ENCODE measurements at regions not wholly inside any gene's neighbourhood (a gene's known extent, or its start where the extent isn't known, plus 50 kb on each side); places are given as distances from the start of the nearest gene placed in this dataset.
"Not testable (repeated sequence)": the region's sequence is repeated elsewhere in the genome, so short reads cannot be mapped to it uniquely, and the experiment has no call there.

DNA sequence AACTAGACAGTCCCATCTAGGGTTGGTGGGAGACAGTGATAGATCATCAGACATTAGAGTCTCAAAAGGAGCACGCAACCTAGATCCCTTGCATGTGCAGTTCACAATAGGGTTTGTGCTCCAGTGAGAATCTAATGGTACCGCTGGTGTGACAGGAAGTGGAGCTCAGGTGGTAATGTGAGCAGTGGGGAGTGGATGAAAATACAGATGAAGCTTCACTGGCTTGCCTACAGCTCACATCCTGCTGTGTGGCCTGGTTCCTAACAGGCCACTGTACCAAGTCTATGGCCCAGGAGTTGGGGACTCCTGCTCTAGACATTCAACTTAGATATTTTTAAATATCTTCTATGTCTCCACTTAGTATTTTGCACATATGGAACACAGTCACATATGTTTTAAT is 231.1 kb upstream of the NRIP1 start:
- TF ChIP-seq, protein P1, sequence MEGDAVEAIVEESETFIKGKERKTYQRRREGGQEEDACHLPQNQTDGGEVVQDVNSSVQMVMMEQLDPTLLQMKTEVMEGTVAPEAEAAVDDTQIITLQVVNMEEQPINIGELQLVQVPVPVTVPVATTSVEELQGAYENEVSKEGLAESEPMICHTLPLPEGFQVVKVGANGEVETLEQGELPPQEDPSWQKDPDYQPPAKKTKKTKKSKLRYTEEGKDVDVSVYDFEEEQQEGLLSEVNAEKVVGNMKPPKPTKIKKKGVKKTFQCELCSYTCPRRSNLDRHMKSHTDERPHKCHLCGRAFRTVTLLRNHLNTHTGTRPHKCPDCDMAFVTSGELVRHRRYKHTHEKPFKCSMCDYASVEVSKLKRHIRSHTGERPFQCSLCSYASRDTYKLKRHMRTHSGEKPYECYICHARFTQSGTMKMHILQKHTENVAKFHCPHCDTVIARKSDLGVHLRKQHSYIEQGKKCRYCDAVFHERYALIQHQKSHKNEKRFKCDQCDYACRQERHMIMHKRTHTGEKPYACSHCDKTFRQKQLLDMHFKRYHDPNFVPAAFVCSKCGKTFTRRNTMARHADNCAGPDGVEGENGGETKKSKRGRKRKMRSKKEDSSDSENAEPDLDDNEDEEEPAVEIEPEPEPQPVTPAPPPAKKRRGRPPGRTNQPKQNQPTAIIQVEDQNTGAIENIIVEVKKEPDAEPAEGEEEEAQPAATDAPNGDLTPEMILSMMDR (IDR thresholded peaks at IDR 0.05): no peak
- Histone ChIP-seq H3K4me3 (no peak overlapping the region), H3K9me3 (no peaks in the 10 kb centered on the region), H3K27ac (no peak overlapping the region), H3K27me3 (no peaks in the 10 kb centered on the region), H3K36me3 (no peaks in the 10 kb centered on the region), H3K4me1 (no peaks in the 10 kb centered on the region)
- no peak for DNase-seq
- intact Hi-C loops (cut with DNase I): no loop called here
- ATAC-seq: no peak

DNA sequence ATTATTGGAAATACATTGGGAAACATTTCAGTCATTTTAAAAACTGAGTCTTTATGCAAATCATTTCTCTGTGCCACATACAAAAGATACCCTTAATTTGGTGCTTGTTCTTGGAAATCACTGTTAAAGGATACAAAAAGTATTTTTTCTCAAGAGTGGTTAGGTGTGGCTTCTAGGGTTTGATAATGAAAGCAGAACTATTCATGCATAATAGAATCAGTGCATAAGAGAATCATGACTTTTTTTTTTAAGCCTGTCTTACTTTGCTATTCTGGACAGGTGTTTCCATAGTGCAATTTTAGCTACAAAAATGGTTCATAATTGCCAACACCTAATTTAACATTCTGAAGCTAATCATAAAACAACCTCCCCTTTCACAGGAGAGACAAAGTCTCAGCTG is 233.0 kb upstream of the NRIP1 start:
- H3K36me3 ChIP-seq: no peaks in the 10 kb centered on the region
- no peak overlapping the region for H3K4me3 ChIP-seq
- H3K9me3 ChIP-seq: no peaks in the 10 kb centered on the region
- TF ChIP-seq, protein P1 (IDR thresholded peaks at IDR 0.05): no peak
- DNase-seq (no peak), ATAC-seq (no peak)
- no peak overlapping the region for H3K27ac ChIP-seq
- no peaks in the 10 kb centered on the region for H3K27me3 ChIP-seq
- intact Hi-C loops (cut with DNase I): no loop called here
- H3K4me1 ChIP-seq: no peaks in the 10 kb centered on the region

DNA sequence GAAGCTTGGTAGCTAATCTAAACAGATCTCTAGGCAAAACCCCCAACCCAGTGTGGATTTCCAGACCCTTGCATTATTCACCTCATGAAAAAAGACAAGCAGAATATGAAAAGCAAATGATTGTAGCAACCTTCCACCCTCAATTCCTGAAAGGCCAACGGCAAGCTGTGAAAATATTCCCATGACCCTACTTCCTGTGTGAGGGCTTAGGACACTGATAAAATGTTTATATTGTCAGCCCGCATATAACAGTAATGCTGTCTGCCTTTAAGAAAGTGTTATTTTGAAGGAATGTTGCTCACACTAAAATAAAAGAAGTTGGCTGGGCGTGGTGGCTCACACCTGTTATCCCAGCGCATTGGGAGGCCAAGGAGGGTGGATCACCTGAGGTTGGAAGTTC is 233.5 kb upstream of the NRIP1 start:
- TF ChIP-seq, protein P1 (IDR thresholded peaks at IDR 0.05): no peak
- Histone ChIP-seq H3K36me3 (no peaks in the 10 kb centered on the region), H3K4me3 (no peak overlapping the region), H3K4me1 (no peaks in the 10 kb centered on the region), H3K27ac (no peak overlapping the region), H3K9me3 (no peaks in the 10 kb centered on the region), H3K27me3 (no peaks in the 10 kb centered on the region)
- ATAC-seq (no peak), DNase-seq (no peak)
- intact Hi-C loops (cut with DNase I): no loop called here

DNA sequence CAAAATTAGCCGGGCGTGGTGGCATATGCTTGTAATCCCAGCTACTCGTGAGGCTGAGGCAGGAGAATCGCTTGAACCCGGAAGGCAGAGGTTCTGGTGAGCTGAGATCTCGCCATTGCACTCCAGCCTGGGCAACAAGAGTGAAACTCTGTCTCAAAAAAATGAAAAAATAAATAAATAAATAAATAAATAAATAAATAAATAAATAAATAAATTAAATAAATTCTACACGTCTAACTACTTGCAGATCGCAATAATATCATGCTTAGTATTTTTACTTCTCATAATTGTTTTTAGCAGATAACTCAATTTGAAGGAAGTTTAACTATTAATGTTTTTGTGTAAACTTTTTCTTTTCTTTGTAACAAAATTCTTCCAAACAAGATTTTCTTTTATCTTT is 234.0 kb upstream of the NRIP1 start:
- H3K36me3 ChIP-seq; ATAC-seq; DNase-seq; H3K27ac ChIP-seq; H3K27me3 ChIP-seq; H3K9me3 ChIP-seq; H3K4me3 ChIP-seq; H3K4me1 ChIP-seq; intact Hi-C loops (cut with DNase I): not testable (repeated sequence)

DNA sequence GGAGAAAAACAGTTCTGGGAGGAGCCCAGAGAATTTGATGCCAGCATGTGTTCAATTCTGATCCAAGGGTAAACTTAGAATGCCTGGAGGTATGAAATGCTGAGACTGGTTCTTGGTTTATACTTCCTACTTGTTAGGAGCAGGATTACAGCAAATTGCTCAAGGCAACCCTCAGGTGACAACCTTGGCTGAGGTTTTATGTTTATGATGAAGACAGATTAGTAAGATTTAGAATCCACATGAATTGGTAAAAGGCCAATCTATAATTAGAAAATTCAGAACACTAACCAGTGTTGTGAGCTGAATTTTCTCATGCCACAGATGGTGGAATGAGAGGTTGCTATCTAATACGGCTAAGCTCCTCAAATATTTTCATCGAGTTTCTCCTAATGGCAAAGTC is 235.3 kb upstream of the NRIP1 start:
- TF ChIP-seq, protein P1 (IDR thresholded peaks at IDR 0.05): no peak
- ATAC-seq (peak; percentile 14), DNase-seq (no peak)
- no peaks in the 10 kb centered on the region for H3K4me1 ChIP-seq
- H3K9me3 ChIP-seq: no peaks in the 10 kb centered on the region
- H3K4me3 ChIP-seq: no peak overlapping the region
- no peak overlapping the region for H3K27ac ChIP-seq
- intact Hi-C loops (cut with DNase I): no loop called here
- H3K27me3 ChIP-seq: no peaks in the 10 kb centered on the region
- no peaks in the 10 kb centered on the region for H3K36me3 ChIP-seq

DNA sequence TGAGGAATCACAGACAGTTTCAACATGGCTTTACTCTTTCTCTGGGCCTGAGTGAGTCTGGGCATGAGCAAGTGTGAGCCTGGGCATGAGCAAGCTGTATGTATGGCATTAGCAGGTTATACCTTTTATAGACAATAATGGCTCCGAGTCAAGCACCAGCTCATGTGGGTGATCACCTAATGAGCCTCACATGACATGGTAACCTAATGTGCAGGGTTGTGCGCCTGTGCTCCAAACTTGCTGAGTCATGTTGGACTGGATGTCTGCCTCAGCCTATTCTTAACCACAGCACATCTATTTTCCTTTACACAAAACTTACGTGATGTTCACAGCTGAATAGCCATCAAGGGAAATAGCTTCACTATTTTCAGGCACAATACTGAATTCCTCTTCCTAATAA is 236.2 kb upstream of the NRIP1 start:
- Histone ChIP-seq H3K36me3 (no peaks in the 10 kb centered on the region), H3K27me3 (no peaks in the 10 kb centered on the region), H3K4me1 (no peaks in the 10 kb centered on the region), H3K9me3 (no peaks in the 10 kb centered on the region), H3K27ac (no peak overlapping the region), H3K4me3 (no peak overlapping the region)
- intact Hi-C loops (cut with DNase I): no loop called here
- TF ChIP-seq, protein P1 (IDR thresholded peaks at IDR 0.05): no peak
- ATAC-seq (no peak), DNase-seq (no peak)
